PC-3 (cell line): ENCODE measurements at regions not wholly inside any gene's neighbourhood (a gene's known extent, or its start where the extent isn't known, plus 50 kb on each side); places are given as distances from the start of the nearest gene placed in this dataset.

Experiments
- CTCF ChIP-seq: fragments of 300-600 bp; sonication (generic); conservative IDR thresholded peaks from 2 replicates; pipeline ENCODE4 v1.5.1; 2017; ENCODE audit warnings: antibody characterized with exemption, low read depth, mild to moderate bottlenecking, low read length
- EZH2phosphoT487 ChIP-seq: fragments of 300-600 bp; sonication (generic); IDR thresholded peaks from 2 replicates; pipeline ENCODE4 v1.6.1; 2018; ENCODE audit warnings: mild to moderate bottlenecking, antibody characterized with exemption, low read length, borderline replicate concordance

DNA sequence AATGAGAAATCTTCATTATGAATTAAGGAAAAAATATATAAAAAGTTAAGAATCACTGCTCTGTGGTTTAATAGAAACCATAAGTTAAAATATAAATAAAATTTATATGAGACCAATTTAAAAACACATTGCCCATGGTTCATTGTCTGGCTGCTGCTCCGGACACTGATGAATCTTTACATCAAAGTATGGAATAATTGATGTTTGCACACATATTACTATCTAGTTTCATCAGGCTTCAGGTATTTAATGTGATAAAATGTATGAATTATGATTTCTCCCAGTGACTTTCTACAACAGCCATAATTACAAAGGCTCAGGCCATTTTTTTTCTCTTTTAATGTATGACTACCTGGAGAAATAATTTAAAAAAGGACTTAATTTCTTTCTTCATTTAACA, 599.1 kb upstream of the PRMT6 start:
- TF ChIP-seq CTCF: no peak
- TF ChIP-seq EZH2phosphoT487: no peak
